RWPE2 (cell line): ENCODE measurements at regions not wholly inside any gene's neighbourhood (a gene's known extent, or its start where the extent isn't known, plus 50 kb on each side); places are given as distances from the start of the nearest gene placed in this dataset.
"Not testable (repeated sequence)": the region's sequence is repeated elsewhere in the genome, so short reads cannot be mapped to it uniquely, and the experiment has no call there.

Source experiments
- ATAC-seq: fragments of 200-7000 bp; cut with Tn5 transposase; 3 replicates; pipeline ENCODE4 v1.9.1; 2021; ENCODE audit warnings: low read depth
- DNase-seq: peaks from one replicate; pipeline ENCODE4 v3.0.0-alpha.2; 2020; ENCODE audit warnings: low spot score
- H3K27ac ChIP-seq: fragments of 450-650 bp; 2 replicates; pipeline ENCODE4 v1.5.1; 2017; ENCODE audit warnings: mild to moderate bottlenecking; ENCODE audit not compliant: poor library complexity, severe bottlenecking
- H3K27me3 ChIP-seq: fragments of 250-450 bp; sonication (Bioruptor Pico); 2 replicates; pipeline ENCODE4 v1.5.1; 2021; ENCODE audit warnings: mild to moderate bottlenecking, moderate library complexity; ENCODE audit not compliant: insufficient read depth, poor library complexity, severe bottlenecking
- H3K36me3 ChIP-seq: fragments of 250-450 bp; sonication (Bioruptor Pico); 2 replicates; pipeline ENCODE4 v1.5.1; 2020; ENCODE audit warnings: low read depth, mild to moderate bottlenecking, moderate library complexity
- H3K4me1 ChIP-seq: fragments of 250-450 bp; sonication (Bioruptor Pico); 2 replicates; pipeline ENCODE4 v1.5.1; 2021; ENCODE audit warnings: mild to moderate bottlenecking, moderate library complexity; ENCODE audit not compliant: insufficient read depth, poor library complexity, severe bottlenecking
- H3K4me3 ChIP-seq: fragments of 250-450 bp; sonication (Bioruptor Pico); 2 replicates; pipeline ENCODE4 v1.5.1; 2021; ENCODE audit warnings: mild to moderate bottlenecking, moderate library complexity; ENCODE audit not compliant: severe bottlenecking
- H3K9me3 ChIP-seq: fragments of 250-450 bp; sonication (Bioruptor Pico); 2 replicates; pipeline ENCODE4 v1.5.1; 2021; ENCODE audit warnings: mild to moderate bottlenecking, moderate library complexity; ENCODE audit not compliant: severe bottlenecking
- TF ChIP-seq, protein P1 (sequence below): fragments of 450-650 bp; IDR thresholded peaks from one replicate; pipeline ENCODE4 v1.5.1; 2017; ENCODE audit warnings: mild to moderate bottlenecking, moderate library complexity; ENCODE audit not compliant: poor library complexity, severe bottlenecking

DNA sequence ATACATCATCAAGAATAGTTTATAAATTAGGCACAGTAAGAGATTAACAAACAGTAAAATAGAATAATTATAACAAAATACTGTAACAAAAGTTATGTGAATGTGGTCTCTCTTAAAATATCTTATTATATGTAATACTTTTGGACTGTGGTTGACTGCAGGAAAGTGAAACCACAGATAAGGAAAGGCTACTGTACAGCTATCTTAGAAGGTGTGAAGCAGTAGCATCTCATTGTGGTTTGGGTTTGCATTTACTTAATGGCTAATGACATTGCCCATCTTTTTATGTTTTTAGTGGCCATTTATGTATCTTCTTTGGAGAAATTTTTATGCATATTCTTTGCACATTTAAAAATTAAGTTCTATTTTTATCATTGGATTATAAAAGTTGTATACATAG is 296.4 kb upstream of the MAGI2 start:
- DNase-seq (no peak), ATAC-seq (no peak)
- H3K27me3 ChIP-seq = no peaks in the 10 kb centered on the region
- H3K4me3 ChIP-seq = no peak overlapping the region
- H3K4me1 ChIP-seq = no peaks in the 10 kb centered on the region
- H3K36me3 ChIP-seq = no peaks in the 10 kb centered on the region
- no peaks in the 10 kb centered on the region for H3K9me3 ChIP-seq
- H3K27ac ChIP-seq = no peak overlapping the region
- TF ChIP-seq, protein P1, sequence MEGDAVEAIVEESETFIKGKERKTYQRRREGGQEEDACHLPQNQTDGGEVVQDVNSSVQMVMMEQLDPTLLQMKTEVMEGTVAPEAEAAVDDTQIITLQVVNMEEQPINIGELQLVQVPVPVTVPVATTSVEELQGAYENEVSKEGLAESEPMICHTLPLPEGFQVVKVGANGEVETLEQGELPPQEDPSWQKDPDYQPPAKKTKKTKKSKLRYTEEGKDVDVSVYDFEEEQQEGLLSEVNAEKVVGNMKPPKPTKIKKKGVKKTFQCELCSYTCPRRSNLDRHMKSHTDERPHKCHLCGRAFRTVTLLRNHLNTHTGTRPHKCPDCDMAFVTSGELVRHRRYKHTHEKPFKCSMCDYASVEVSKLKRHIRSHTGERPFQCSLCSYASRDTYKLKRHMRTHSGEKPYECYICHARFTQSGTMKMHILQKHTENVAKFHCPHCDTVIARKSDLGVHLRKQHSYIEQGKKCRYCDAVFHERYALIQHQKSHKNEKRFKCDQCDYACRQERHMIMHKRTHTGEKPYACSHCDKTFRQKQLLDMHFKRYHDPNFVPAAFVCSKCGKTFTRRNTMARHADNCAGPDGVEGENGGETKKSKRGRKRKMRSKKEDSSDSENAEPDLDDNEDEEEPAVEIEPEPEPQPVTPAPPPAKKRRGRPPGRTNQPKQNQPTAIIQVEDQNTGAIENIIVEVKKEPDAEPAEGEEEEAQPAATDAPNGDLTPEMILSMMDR = no peak

GRCh38 chr7:79741684-79742083 is 288.2 kb upstream of the MAGI2 start:
- Histone ChIP-seq H3K27ac (no peak overlapping the region), H3K4me3 (no peak overlapping the region), H3K4me1 (no peaks in the 10 kb centered on the region), H3K36me3 (no peaks in the 10 kb centered on the region), H3K9me3 (no peaks in the 10 kb centered on the region), H3K27me3 (no peaks in the 10 kb centered on the region)
- TF ChIP-seq, protein P1 = peak; percentile 68
- ATAC-seq (no peak; the same call in 2 of the 3 replicates), DNase-seq (no peak)

GRCh38 chr7:79740076-79740475 is 286.6 kb upstream of the MAGI2 start:
- no peak overlapping the region for H3K27ac ChIP-seq
- TF ChIP-seq, protein P1 = no peak
- H3K27me3 ChIP-seq = no peaks in the 10 kb centered on the region
- no peak for ATAC-seq
- no peaks in the 10 kb centered on the region for H3K36me3 ChIP-seq
- DNase-seq = no peak
- no peaks in the 10 kb centered on the region for H3K4me1 ChIP-seq
- H3K4me3 ChIP-seq = no peak overlapping the region
- H3K9me3 ChIP-seq = no peaks in the 10 kb centered on the region

DNA sequence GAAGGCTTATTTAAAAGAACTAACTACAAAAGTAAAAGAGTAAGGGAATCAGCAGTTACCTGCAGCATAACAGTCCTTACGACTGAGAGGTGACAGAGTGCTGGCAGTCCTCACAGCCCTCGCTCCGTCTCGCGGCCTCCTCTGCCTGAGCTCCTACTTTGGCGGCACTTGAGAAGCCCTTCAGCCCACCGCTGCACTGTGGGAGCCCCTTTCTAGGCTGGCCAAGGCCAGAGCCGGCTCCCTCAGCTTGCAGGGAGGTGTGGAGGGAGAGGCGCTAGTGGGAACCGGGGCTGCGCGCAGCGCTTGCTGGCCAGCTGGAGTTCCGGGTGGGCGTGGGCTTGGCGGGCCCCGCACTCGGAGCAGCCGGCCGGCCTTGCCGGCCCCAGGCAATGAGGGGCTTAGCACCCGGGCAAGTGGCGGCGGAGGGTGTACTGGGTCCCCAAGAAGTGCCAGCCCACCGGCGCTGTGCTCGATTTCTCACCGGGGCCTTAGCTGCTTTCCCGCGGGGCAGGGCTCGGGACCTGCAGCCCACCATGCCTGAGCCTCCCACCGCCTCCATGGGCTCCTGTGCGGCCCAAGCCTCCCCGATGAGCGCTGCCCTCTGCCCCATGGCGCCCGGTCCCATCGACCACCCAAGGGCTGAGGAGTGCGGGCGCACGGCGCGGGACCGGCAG is 285.7 kb upstream of the MAGI2 start:
- not testable (repeated sequence) for H3K27ac ChIP-seq, H3K9me3 ChIP-seq, H3K4me3 ChIP-seq, H3K27me3 ChIP-seq, DNase-seq, H3K36me3 ChIP-seq, H3K4me1 ChIP-seq, ATAC-seq

DNA sequence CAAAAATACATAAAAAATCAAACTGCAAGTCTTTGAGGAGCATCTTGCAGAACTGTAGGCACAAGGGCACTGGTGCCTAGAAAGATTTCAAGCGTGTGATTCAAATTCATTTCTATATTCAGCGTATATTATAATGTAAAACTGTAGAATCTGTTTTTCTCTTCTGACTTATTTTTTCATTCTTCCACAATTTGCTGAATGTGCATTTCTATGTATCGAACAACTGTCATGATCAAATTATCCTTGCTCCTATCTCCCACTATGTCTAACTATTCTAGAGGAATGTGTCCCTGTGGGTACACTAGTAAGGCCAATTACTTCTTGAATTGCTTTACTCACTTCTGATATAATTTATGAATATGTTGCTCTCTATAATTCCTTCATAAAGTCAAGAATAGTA is 283.0 kb upstream of the MAGI2 start:
- TF ChIP-seq, protein P1 = no peak
- no peak for ATAC-seq

More for the DNA sequence above, 283.0 kb upstream of the MAGI2 start:
- Histone ChIP-seq H3K9me3 (peaks cover 5% of the 10 kb centered on the region), H3K27me3 (no peaks in the 10 kb centered on the region), H3K27ac (no peak overlapping the region), H3K4me1 (no peaks in the 10 kb centered on the region), H3K4me3 (no peak overlapping the region), H3K36me3 (no peaks in the 10 kb centered on the region)
- no peak for DNase-seq
